HG02870 (cell line): ENCODE measurements at regions not wholly inside any gene's neighbourhood (a gene's known extent, or its start where the extent isn't known, plus 50 kb on each side); places are given as distances from the start of the nearest gene placed in this dataset.
"Not testable (repeated sequence)": the region's sequence is repeated elsewhere in the genome, so short reads cannot be mapped to it uniquely, and the experiment has no call there.

Experiments
- ATAC-seq: cut with Tn5 transposase; IDR thresholded peaks from one replicate; pipeline ENCODE4 v1.9.1; 2021; ENCODE audit warnings: mild to moderate bottlenecking, moderate library complexity; ENCODE audit not compliant: unreplicated experiment

DNA sequence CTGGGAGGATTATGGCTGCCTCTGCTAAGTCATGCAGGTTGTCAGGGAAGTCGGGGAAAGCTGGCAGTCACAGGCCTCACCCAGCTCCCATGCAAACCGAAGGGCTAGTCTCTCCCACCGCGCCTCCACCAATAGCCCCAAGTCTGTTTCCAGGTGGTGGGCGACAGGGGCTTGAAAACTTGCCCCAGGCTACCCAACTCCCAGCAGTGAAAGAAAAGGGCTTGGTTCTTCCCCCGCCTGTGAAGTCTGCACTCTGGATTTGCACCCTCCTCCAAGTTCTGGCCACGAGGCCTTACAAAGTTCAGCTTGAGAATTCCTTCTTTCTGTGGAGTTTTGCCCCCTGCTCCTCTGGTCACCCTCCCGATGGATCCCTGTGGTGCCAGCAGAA is 99.9 kb upstream of the CHST15 start:
- ATAC-seq = no peak

DNA sequence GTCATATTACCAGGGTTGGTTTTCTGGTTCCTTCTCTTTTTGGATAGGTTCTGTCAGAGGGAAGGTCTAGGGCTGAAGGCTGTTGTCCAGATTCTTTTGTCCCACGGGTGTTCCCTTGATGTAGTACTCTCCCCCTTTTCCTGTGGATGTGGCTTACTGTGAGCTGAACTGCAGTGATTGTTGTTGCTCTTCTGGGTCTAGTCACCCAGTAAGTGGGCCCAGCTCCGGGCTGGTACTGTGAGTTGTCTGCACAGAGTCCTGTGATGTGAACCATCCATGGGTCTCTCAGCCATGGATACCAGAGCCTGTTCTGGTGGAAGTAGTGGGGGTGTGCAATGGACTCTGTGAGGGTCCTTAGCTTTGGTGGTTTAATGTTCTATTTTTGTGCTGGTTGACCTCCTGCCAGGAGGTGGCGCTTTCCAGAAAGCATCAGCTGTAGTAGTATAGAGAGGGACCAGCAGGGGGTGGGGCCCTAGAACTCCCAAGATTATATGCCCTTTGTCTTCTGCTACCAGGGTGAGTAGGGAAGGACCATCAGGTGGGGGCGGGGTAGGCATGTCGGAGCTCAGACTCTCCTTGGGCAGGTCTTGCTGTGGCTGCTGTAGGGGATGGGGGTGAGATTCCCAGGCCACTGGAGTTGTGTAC is 99.4 kb upstream of the CHST15 start:
- not testable (repeated sequence) for ATAC-seq

DNA sequence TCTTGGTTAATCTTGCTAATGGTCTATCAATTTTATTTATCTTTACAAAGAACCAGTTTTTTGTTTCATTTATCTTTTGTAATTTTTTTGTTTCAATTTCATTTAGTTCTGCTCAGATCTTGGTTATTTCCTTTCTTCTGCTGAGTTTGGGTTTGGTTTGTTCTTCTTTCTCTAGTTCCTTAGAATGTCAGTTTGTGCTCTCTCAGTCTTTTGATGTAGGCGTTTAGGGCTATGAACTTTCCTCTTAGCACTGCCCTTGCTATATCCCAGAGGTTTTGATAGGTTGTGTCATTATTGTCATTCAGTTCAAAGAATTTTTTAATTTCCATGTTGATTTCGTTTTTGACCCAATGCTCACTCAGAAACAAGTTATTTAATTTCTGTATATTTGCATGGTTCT is 97.1 kb upstream of the CHST15 start:
- ATAC-seq = not testable (repeated sequence)

DNA sequence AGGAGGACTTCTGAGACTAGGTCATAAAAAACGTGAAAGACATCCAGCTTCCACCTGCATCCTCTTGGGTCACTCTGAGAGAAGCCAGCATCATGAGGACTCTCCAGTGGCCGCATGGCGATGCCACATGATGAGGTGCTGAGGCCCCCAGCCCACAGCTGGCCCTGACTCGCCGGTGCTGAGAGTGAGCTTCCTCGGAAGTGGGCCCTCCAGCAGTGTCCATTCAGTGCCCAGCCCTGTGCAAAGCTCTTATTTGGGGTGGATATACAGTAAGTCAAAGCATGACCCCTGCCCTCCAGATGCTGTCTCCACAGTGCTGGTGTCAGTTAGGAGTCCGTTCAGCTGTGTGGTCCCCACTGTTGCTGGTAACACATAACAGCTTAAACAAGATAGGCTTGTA is 93.6 kb upstream of the CHST15 start:
- no peak for ATAC-seq

DNA sequence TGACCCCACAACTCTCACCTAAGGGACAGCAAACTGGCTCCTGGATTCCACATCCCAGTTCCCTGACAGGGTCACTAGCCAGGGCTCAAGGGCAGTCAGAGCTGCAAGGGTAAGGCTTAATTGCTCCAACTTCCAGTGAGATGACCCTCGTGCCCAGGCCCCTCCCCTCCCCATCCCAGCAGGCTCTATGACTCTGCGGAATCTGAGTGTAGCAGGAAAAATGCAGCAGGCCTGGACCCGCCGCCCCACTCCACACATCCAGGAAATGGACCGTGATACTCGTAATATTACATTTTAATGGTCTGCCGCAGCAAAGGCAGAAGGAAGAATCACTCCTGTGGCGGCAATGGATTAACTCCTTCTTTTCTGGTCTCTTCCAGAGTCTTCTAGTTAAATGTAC is 91.7 kb upstream of the CHST15 start:
- no peak for ATAC-seq

DNA sequence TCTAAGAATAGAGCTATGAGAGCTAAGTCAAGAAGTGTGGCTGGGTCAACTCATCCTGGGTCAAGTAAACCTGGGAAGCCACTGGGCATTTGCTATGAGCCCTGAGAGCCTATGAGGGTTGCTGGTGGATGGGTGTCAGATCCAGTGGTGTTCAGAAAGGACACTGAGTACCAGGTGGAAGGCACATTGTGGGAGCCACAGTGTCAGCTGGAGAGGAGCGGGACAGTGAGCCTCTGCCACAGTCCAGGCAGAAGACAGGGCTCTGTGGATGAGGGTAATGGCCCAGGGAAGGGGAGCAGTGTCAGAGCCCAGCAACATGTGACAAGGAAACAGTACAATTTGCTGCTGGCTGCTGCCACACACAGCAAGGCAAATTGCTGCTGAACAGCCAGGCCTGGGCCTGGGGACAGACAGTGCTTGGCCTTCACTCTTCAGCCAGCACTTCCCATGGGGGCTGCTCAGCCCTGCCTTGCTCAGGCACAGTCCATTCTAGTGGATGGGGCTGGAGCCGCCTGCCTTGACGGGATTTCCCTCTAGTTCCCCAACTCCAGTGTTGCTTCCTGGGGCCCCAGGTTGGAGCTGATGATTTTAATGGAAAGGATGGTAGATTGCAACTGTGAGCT is 90.9 kb upstream of the CHST15 start:
- ATAC-seq = no peak

DNA sequence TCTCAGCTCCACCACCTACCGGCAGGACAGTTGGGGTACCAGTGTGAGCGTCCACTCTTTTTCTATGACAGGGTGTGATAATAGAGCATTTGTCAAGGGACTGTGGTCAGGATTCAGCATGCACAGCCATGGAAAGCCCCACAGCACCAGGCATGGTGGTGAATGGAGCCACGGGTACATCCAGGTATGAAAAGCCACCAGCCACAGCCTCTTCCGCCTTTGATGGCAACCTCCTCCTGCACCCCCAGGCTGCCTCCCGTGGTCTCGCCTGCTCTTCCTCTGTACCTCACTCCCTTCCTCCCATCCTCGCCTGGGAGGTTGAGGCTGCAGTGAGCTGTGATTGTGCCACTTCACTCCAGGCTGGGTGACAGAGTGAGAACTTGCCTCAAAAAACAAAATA is 90.2 kb upstream of the CHST15 start:
- ATAC-seq = no peak

DNA sequence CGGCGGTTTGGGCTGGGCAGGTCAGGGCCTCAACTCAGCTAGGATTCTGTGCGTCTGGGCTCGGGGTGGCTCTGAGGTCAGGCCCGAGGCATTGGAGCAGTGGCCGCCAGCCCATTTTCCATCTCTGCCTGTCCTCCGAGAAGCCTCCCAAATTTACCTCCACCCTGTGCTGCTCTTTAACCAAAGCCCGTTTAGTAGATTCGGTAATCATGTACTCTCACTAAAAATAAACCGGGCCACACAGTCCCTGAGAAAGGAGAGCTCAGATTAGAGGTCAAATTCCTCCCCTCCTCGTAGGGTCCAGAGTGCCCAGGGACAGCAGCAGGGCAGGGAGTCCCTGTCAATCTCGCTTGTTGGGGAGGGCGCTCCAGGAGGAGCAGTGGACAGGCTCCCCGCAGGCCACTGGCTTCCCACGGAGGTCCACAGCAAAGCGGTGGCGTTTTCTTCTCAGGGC is 88.7 kb upstream of the CHST15 start:
- no peak for ATAC-seq

DNA sequence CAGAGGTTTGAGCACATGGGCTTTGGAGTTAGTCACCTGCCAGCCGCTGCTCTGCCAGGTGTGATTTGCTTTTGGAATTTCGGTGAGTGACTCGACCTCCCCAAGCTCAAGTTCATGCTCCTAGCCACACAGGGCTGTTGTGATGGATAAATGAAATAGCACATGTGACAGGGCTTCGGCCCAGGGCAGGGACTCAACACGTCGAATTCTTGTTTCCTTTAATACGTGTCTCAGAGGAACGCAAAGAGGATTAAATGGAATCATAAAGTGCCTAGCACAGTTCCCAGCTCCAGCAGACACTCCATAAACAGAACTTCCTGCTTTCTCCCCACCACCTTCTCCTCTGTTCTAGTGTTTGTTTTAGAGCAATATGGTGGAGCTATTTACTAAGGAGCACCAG is 88.3 kb upstream of the CHST15 start:
- ATAC-seq = no peak

DNA sequence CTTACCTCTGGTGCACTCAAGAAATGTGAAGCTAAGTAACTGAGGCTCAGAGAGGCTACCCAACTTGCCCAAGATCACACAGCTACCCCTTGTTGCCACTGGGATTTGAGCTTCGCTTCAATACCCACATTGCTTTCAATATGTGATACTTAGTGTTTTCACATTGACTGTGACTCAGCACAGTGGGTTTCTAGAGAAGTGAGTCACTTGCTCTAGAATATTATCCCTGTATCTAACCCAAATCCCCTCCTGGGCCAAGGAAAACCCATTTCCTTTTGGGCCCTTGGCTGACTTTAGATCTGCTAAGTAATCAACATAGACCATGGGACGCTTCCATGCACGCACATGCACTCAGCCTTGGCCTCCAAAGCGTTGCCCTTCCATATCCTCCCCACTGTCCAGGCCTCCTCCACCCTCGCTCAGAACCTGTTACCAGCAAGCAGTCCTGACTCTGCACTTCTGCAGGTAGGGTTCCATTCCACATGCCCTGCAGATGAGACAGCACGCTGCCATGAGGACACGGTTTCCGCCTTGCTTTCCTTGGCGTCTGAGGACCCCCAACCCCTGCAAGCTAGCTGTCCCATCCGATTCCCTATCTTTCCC is 87.7 kb upstream of the CHST15 start:
- no peak for ATAC-seq

DNA sequence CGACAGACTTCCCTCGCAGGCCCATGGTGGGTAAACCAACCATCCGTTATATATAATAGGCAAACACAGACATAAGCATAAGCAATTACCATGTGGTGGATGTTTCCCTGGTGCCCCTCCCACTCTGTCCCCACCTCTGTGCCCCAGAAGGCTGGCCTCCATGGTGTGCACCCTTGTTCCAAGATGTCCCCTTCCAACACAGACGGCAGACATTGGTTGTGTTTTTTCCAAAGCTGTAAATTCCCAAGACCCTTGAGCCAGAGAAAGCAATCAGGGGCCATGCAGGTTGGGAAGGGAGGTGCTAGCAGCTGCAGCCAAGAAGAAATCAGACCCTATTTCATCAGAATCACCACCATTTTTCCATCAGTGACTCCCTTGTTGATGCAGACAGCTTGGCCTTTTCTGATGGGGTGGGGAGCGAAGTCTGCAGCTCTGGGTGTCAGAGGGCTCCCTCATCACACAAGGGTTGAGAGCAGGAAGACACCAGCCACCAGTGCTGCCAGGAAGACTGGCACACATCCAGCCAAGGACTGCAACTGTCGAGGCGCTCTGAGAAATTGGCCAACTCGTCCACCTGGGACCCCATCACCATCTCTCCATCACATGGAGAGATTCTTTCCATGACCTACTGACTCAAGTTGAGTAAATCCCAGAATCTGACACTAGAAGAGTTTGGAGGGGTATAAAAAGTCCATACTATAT is 86.8 kb upstream of the CHST15 start:
- ATAC-seq = no peak

DNA sequence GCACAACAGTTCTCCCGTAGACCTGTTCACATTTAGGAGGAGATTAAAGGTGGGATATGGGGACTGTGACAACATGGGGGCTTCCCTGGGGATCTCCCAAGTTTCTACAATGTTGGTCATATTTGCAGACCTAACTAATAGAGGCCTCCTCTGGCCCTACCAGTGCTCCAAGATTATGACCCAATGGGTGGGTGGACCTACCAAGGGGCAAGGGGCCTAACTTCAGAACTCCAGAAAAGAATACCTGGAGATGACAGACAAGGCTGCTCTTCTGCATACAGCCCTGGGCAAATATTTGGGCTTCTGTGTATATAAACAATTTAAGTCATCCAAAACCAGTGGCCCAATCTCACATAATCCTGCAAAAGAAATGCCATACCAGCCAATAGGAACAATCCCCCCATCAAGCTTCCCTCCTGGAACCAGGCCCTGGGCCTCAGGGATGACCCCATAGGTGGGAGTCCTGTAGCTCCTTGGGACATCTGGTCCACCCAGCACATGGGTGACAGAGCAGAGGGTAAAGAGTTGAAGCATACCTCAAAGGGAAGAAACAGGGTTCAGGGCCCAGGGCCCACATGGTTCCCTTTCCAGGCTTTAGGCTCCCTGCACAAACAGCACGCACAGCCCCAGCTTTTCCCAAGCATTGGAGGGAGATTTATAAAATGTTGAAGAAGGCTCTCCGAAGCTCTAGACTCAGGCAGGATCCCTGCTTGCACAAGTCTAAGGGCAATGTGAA is 86.1 kb upstream of the CHST15 start:
- no peak for ATAC-seq

DNA sequence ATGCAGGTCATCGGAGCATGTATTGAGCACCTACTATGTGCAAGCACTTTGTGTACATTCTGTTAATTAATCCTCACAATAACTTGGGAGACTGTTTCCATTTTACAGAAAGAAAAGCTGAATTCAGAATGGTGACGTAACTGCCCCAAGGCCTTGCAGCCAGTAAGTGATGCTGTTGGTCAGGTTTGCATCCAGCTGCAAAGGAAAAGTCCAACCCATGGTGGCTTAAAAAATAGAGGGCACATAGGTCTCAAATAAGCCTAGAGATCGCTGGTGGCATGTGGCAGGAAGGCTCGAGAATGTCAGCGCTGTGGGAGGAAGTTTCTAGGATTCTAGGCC is 83.8 kb upstream of the CHST15 start:
- no peak for ATAC-seq

DNA sequence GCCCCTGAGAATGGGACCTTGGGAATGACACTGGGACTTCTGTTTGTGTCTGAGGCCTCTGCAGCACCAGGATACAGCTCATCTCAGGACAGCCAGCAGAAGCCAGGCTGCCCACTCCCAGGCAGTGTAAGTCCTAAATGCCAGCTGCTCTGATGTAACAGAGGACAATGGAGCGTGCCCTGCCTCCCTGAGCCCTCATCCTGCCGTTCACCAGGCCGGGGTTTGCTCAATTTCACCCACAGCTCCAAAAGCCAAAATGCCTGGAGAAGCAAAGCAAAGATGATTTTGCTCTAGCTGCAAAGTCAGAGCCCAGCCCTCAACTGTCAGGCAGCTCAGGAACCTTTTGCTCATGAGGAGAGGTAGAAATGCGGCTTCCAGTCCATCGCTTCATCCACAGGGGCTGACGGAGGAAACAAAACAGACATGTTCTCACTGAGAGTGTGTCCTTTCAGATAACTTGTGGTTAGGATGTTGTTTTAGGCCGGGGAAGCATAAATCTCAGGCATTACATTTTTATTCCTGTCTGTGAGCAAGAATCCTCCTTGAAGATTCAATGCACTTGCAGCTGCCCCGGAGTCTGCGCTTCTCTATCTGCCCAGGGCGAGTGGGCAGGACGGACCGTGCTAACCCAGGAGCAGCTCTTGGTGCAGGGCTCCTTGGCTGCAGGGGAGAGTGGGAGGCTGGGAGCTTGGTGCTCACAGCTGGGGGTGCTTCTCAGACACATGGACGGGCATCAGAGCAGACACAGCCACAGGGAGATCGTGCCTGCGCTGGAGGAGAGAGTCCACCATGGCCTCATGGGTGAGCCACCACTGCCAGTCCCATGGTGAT is 83.2 kb upstream of the CHST15 start:
- no peak for ATAC-seq

DNA sequence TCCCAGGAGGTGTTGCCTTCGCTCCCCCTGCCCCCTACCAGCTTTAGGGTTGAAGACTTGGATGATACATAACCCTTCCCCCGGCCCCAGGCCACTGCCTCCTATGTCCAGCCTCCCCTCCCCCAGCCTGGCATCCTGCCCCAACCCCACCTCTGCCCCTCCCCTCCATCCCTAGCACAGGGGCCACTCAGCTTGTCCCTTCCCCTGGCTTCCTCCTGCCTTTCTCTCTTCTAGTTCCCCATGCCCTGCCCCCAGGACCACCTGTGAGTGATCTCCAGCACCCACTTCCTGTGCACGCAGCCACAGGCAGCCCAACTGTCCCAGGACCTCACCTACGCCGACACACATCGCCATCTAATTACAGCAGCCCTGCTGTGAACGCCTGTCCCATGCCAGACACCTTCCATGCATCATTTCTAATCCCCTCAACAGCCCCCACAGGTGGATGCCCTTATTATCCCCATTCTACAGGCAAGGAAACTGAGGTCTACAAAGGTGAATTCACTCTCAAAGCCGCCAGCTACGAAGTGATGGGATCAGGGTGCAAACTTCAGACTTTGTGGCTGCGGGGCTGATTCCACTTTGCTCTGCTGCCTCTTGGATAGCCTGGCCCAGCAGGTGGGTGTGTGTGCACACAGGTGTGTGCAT is 82.4 kb upstream of the CHST15 start:
- ATAC-seq = no peak

DNA sequence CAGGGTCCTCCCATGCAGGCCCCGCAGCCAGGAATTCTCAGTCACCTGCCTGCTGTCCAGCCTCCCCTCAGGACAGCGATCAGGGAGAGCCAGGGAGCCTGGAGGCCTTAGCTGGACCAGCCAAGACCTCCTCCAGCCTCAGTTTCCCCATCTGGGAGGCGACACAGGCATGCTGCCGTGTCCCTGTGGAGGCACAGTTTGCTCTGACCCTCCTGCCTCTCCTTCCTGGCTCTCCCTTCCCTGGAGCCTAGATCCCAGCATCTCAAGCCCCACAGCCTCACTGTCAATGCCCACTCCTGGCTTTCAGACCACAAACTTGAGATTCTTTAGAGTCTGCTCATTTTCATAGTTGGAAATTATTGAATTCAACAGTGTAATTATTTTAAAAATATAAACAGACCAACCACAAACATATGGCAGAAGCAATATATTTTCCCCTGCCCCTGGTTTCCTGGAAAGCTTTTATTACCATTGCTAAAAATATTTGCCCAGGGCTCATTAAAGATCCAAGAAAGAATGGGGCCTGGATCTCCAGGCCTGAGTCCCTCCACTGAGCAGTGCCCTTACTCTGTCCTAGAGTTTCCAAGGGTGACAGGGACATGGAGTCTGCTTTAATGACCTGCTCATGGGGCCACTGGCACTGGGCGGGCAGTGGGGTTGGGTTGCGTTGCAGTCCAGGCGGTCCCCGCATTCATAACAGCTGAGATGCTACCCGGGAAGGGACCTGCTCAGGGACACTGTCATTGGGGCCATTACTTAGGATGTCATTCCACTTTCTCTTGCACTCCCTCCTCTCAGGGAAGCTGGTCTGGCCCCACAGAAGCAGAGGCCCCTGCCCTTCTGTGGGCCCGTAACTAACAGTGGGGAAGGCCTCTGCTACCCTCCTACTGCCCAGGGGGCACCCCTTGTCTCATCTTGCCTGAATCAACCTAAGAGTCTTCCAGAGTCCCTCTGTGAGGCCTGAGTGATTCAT is 81.6 kb upstream of the CHST15 start:
- ATAC-seq = no peak

DNA sequence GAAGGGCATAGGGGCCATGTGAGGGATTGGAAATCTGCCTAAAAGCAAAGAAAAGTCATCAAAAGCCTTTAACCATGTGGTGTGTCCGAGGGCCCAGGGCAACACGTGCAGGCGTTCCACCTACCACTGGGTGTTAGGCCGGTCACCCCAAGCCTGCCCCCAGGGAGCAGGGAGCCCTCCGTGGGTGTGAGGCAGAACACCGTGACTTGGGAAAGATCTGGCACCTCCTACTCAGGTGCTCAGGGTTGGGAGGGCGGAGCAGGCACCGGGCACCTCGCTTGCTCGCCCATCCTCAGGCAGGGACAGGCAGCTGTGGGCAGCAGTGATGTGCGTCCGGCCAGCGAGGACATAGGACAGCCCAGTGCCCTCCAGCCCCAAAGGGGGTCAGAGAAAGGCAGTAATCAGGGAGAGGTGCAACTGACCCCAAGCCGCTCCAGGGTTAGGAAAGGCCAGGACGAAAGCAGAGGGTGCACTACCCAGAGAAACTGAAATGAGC is 80.7 kb upstream of the CHST15 start:
- no peak for ATAC-seq

DNA sequence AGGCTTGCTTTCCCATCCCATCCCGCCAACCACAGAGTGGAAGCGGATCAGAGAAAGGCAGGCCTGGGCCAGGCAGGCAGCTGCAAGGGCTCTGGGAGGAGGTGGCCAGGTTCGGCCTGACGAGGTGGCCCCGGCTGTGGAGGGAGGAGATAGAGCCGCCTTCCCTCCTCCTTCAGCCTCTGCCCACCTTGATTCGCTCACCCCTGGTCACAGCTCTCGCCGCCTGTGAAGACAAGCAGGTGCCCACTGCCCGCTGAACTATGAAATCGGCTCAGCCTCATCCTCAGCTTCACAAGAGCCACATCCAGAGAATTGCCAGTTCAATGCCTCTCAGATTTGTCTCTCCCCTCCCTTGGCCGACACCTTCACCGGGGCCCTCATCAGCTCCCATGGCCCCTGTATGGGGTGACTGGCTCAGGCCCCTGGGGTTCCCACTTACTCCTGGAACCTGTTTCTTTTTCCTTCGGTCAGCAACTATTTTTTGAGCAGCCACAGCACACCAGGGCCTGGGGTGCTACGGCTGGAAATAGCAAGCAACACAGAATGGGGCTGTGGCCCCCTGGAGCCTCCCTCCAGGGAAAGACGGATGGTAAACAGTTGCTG is 80.0 kb upstream of the CHST15 start:
- ATAC-seq = no peak
